ENCODE measurements at regions not wholly inside any gene's neighbourhood (a gene's known extent, or its start where the extent isn't known, plus 50 kb on each side); places are given as distances from the start of the nearest gene placed in this dataset.

DNA sequence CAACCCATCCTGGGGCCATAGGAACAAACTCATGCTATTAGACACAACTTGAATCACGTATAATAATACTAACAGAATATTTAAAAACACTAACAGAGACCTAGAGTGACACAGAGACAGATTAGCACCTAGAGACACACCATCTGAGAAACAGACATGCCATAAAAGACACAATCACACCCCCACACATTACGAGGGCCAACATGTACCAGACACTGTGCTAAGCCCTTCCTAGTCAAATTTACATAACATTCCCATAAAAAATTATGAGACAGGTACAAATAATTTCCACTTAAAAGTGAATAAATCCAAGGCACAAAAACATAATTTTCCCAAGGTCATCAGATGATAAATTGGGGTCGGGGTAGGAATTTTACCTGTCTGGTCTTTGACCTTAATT, 141.1 kb upstream of the PRSS16 start:
- no peak for DNase-seq (ENCODE audit: low spot score)
- Histone ChIP-seq H3K4me3 (no peak overlapping the region), H2AFZ (replicated peaks) (no peak overlapping the region), H3K9me3 (ENCODE audit: low read depth) (peaks cover 2% of the 10 kb centered on the region), H3K27me3 (no peaks in the 10 kb centered on the region), H3F3A (ENCODE audit: low read depth) (peaks cover 7% of the 10 kb centered on the region), H3K4me1 (no peaks in the 10 kb centered on the region), H3K4me2 (no peak overlapping the region), H3K36me3 (no peaks in the 10 kb centered on the region), H3K79me2 (ENCODE audit: low read depth) (no peaks in the 10 kb centered on the region), H4K20me1 (ENCODE audit: low read depth) (no peaks in the 10 kb centered on the region), H3K27ac (no peak overlapping the region), H3K9ac (no peak overlapping the region)
- peaks cover 4% of the 10 kb centered on the region for H3K27me3 Mint-ChIP-seq (ENCODE audit: insufficient read depth, low read depth)
- H3K4me1 Mint-ChIP-seq: no peaks in the 10 kb centered on the region
- no peaks in the 10 kb centered on the region for H3K36me3 Mint-ChIP-seq
- TF ChIP-seq EZH2phosphoT487 (IDR thresholded peaks at IDR 0.05) (no peak), EZH2 (IDR thresholded peaks at IDR 0.05) (no peak)
- TF ChIP-seq, protein P1, sequence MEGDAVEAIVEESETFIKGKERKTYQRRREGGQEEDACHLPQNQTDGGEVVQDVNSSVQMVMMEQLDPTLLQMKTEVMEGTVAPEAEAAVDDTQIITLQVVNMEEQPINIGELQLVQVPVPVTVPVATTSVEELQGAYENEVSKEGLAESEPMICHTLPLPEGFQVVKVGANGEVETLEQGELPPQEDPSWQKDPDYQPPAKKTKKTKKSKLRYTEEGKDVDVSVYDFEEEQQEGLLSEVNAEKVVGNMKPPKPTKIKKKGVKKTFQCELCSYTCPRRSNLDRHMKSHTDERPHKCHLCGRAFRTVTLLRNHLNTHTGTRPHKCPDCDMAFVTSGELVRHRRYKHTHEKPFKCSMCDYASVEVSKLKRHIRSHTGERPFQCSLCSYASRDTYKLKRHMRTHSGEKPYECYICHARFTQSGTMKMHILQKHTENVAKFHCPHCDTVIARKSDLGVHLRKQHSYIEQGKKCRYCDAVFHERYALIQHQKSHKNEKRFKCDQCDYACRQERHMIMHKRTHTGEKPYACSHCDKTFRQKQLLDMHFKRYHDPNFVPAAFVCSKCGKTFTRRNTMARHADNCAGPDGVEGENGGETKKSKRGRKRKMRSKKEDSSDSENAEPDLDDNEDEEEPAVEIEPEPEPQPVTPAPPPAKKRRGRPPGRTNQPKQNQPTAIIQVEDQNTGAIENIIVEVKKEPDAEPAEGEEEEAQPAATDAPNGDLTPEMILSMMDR (IDR thresholded peaks at IDR 0.05): no peak
- no peak overlapping the region for H3K27ac Mint-ChIP-seq
- H3K9me3 Mint-ChIP-seq: peaks cover 6% of the 10 kb centered on the region
- no peak overlapping the region for H3K4me3 Mint-ChIP-seq

DNA sequence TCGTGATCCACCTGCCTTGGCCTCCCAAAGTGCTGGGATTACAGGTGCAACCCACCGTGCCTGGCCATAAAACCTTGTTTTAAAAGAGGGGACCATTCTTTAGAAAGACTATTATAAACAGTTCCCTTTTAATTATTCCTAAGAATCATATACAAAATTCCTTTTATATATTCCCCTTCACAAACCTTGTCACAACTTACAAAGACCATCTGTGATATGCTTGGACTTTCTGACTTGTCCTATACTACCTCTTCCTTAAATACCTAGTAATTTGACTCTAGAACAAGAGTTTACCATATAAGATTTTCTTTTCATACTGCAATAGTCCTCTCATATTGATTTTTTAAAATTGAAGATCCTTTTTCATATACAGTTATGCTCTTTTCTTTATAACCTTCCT, 135.8 kb upstream of the PRSS16 start:
- Histone ChIP-seq H3K79me2 (ENCODE audit: low read depth) (no peaks in the 10 kb centered on the region), H3K9me3 (ENCODE audit: low read depth) (peaks cover 11% of the 10 kb centered on the region), H3K27me3 (no peaks in the 10 kb centered on the region), H4K20me1 (ENCODE audit: low read depth) (no peaks in the 10 kb centered on the region), H3K27ac (no peak overlapping the region), H3K36me3 (no peaks in the 10 kb centered on the region), H3F3A (ENCODE audit: low read depth) (no peaks in the 10 kb centered on the region), H3K9ac (no peak overlapping the region), H3K4me2 (no peak overlapping the region), H2AFZ (replicated peaks) (no peak overlapping the region), H3K4me1 (no peaks in the 10 kb centered on the region), H3K4me3 (no peak overlapping the region)
- TF ChIP-seq EZH2phosphoT487 (IDR thresholded peaks at IDR 0.05) (no peak), EZH2 (IDR thresholded peaks at IDR 0.05) (no peak)
- TF ChIP-seq, protein P1 (IDR thresholded peaks at IDR 0.05): no peak
- Mint-ChIP-seq H3K4me3 (no peak overlapping the region), H3K36me3 (peaks cover 2% of the 10 kb centered on the region), H3K4me1 (no peaks in the 10 kb centered on the region), H3K27me3 (ENCODE audit: insufficient read depth, low read depth) (peaks cover 3% of the 10 kb centered on the region), H3K27ac (no peak overlapping the region), H3K9me3 (peaks cover 21% of the 10 kb centered on the region)
- DNase-seq (ENCODE audit: low spot score): no peak

DNA sequence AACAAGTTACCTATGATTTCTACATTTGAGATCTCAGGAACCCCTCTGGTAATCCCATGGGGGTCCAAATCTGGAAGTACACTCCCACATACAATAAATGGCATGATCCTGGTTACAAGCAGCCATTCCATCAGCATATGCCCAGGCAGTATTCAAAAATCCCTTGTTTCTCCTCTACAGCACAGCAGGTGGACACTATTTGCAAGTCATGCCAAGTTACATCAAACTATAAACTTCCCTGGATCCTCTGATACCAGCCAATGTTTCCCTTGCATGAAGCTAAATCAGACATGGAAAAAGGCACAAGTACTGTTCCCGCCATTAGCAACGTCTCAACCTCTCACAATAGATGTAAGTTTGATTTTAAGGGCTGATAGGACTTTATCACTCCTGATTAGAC, 134.5 kb upstream of the PRSS16 start:
- Mint-ChIP-seq H3K27ac (no peak overlapping the region), H3K4me3 (no peak overlapping the region), H3K9me3 (peaks cover 21% of the 10 kb centered on the region), H3K36me3 (peaks cover 2% of the 10 kb centered on the region), H3K4me1 (no peaks in the 10 kb centered on the region), H3K27me3 (ENCODE audit: insufficient read depth, low read depth) (peaks cover 5% of the 10 kb centered on the region)
- no peak overlapping the region for H2AFZ ChIP-seq (replicated peaks)
- H3K27ac ChIP-seq: no peak overlapping the region
- no peaks in the 10 kb centered on the region for H4K20me1 ChIP-seq (ENCODE audit: low read depth)
- no peaks in the 10 kb centered on the region for H3K4me1 ChIP-seq
- no peak overlapping the region for H3K4me3 ChIP-seq
- no peak overlapping the region for H3K4me2 ChIP-seq
- no peak for DNase-seq (ENCODE audit: low spot score)
- H3K9ac ChIP-seq: no peak overlapping the region
- H3F3A ChIP-seq (ENCODE audit: low read depth): no peaks in the 10 kb centered on the region
- no peaks in the 10 kb centered on the region for H3K27me3 ChIP-seq
- no peaks in the 10 kb centered on the region for H3K36me3 ChIP-seq
- TF ChIP-seq EZH2phosphoT487 (IDR thresholded peaks at IDR 0.05) (no peak), EZH2 (IDR thresholded peaks at IDR 0.05) (no peak)
- TF ChIP-seq, protein P1 (IDR thresholded peaks at IDR 0.05): no peak
- H3K9me3 ChIP-seq (ENCODE audit: low read depth): peaks cover 11% of the 10 kb centered on the region
- H3K79me2 ChIP-seq (ENCODE audit: low read depth): no peaks in the 10 kb centered on the region

Measured in neural progenitor cell (in vitro differentiated cells).